Prostate gland (tissue), 2 donors: ENCODE measurements at regions not wholly inside any gene's neighbourhood (a gene's known extent, or its start where the extent isn't known, plus 50 kb on each side); places are given as distances from the start of the nearest gene placed in this dataset.

Source experiments
- DNase-seq: peaks from one replicate; pipeline ENCODE4 v3.0.0-alpha.2; 2019; ENCODE audit warnings: low spot score
- H3K27ac ChIP-seq, 2 donors: fragments of 200-600 bp; sonication (generic); 2 replicates each; pipeline ENCODE4 v1.5.1; 2017 to 2019
- H3K27me3 ChIP-seq: fragments of 200-600 bp; sonication (generic); replicated peaks from 2 replicates; pipeline ENCODE4 v1.5.1; 2019; ENCODE audit not compliant: insufficient read depth
- H3K36me3 ChIP-seq, 2 donors: fragments of 200-600 bp; sonication (generic); 1 replicate in 1 of 2; 2 replicates in 1 of 2; pipeline versions ENCODE4 v1.5.1 to v1.8.1; 2017 to 2019
- H3K4me1 ChIP-seq: fragments of 200-600 bp; sonication (generic); replicated peaks from 2 replicates; pipeline ENCODE4 v1.5.1; 2019
- H3K4me3 ChIP-seq, 2 donors: fragments of 200-600 bp; sonication (generic); 2 replicates each; pipeline ENCODE4 v1.5.1; 2017 to 2019
- H3K9me3 ChIP-seq: fragments of 200-600 bp; sonication (generic); 2 replicates; pipeline ENCODE4 v1.5.1; 2017
- CTCF ChIP-seq, 4 experiments: fragments of 200-600 bp in 2 of 4; fragments of 450-650 bp in 2 of 4; sonication (generic) in 2 of 4; IDR thresholded peaks; 1 replicate in 3 of 4; 2 replicates in 1 of 4; pipeline ENCODE4 v1.5.1; 2016 to 2019; ENCODE audit warnings: antibody characterized with exemption in 4 of 4, mild to moderate bottlenecking in 2 of 4, moderate library complexity in 2 of 4
- POLR2A ChIP-seq: fragments of 450-650 bp; IDR thresholded peaks from one replicate; pipeline ENCODE4 v1.6.1; 2016; ENCODE audit warnings: antibody characterized with exemption, mild to moderate bottlenecking
- POLR2AphosphoS5 ChIP-seq: sonication (generic); formaldehyde crosslinking; IDR thresholded peaks from one replicate; pipeline ENCODE4 v1.6.1; 2017; ENCODE audit warnings: antibody characterized with exemption
- WGBS: methylation state at CpG from one replicate; pipeline ENCODE4 v1.1.5; 2018; 5-methylcytosine and 5-hydroxymethylcytosine counted together
- intact Hi-C: fragments of 100-400 bp; cut with DNase I; formaldehyde crosslinking; loops from one replicate; pipeline ENCODE4 v1.14.2; 2022

GRCh38 chr12:131418884-131419283, 292.0 kb upstream of the SFSWAP start:
- WGBS: 86% methylated on average over 2 of the region's 2 CpGs
- no peaks in the 10 kb centered on the region for H3K27me3 ChIP-seq
- intact Hi-C loops: no loop called here
- no peaks in the 10 kb centered on the region for H3K9me3 ChIP-seq
- no peak overlapping the region for H3K27ac ChIP-seq
- DNase-seq: no peak
- TF ChIP-seq POLR2A: no peak
- TF ChIP-seq CTCF (IDR thresholded peaks at IDR 0.05): no peak
- no peak for TF ChIP-seq POLR2AphosphoS5
- H3K4me3 ChIP-seq: no peak overlapping the region
- no peaks in the 10 kb centered on the region for H3K36me3 ChIP-seq
- H3K4me1 ChIP-seq: no peaks in the 10 kb centered on the region

GRCh38 chr12:131420867-131421447, 289.9 kb upstream of the SFSWAP start:
- Histone ChIP-seq H3K9me3 (no peaks in the 10 kb centered on the region), H3K27me3 (no peaks in the 10 kb centered on the region), H3K36me3 (no peaks in the 10 kb centered on the region), H3K27ac (no peak overlapping the region), H3K4me3 (no peak overlapping the region), H3K4me1 (no peaks in the 10 kb centered on the region)
- intact Hi-C loops: no loop called here
- TF ChIP-seq POLR2A: no peak
- no peak for TF ChIP-seq POLR2AphosphoS5
- no peak for TF ChIP-seq CTCF (IDR thresholded peaks at IDR 0.05)
- WGBS: 71% methylated on average over 13 of the region's 13 CpGs
- no peak for DNase-seq

- TF ChIP-seq POLR2A (no peak), CTCF (IDR thresholded peaks at IDR 0.05) (no peak), POLR2AphosphoS5 (no peak)
- H3K9me3 ChIP-seq: no peaks in the 10 kb centered on the region
- intact Hi-C loops: no loop called here
- no peaks in the 10 kb centered on the region for H3K27me3 ChIP-seq
- H3K4me1 ChIP-seq: no peaks in the 10 kb centered on the region
- WGBS: 65% methylated on average over 10 of the region's 10 CpGs
- H3K36me3 ChIP-seq: no peaks in the 10 kb centered on the region
- no peak overlapping the region for H3K4me3 ChIP-seq
- H3K27ac ChIP-seq: no peak overlapping the region
- DNase-seq: no peak
Measured at GRCh38 chr12:131421509-131422186, 289.2 kb upstream of the SFSWAP start.

- H3K4me1 ChIP-seq: no peaks in the 10 kb centered on the region
- H3K36me3 ChIP-seq: no peaks in the 10 kb centered on the region
- no peak overlapping the region for H3K4me3 ChIP-seq
- H3K27me3 ChIP-seq: no peaks in the 10 kb centered on the region
- 90% methylated on average over 5 of the region's 5 CpGs for WGBS
- H3K27ac ChIP-seq: no peak overlapping the region
- no peaks in the 10 kb centered on the region for H3K9me3 ChIP-seq
- TF ChIP-seq POLR2A (no peak), POLR2AphosphoS5 (no peak), CTCF (IDR thresholded peaks at IDR 0.05) (no peak)
- intact Hi-C loops: no loop called here
- no peak for DNase-seq
Measured at GRCh38 chr12:131422187-131422520, 288.7 kb upstream of the SFSWAP start.

GRCh38 chr12:131422744-131423143, 288.1 kb upstream of the SFSWAP start:
- Histone ChIP-seq H3K27ac (no peak overlapping the region), H3K36me3 (no peaks in the 10 kb centered on the region), H3K9me3 (no peaks in the 10 kb centered on the region), H3K4me1 (no peaks in the 10 kb centered on the region), H3K27me3 (no peaks in the 10 kb centered on the region), H3K4me3 (no peak overlapping the region)
- DNase-seq: no peak
- 77% methylated on average over 9 of the region's 9 CpGs for WGBS
- no peak for TF ChIP-seq CTCF (IDR thresholded peaks at IDR 0.05)
- no peak for TF ChIP-seq POLR2A
- TF ChIP-seq POLR2AphosphoS5: no peak
- intact Hi-C loops: no loop called here
